Keratinocyte (primary cell): ENCODE measurements at regions not wholly inside any gene's neighbourhood (a gene's known extent, or its start where the extent isn't known, plus 50 kb on each side); places are given as distances from the start of the nearest gene placed in this dataset.

Experiments
- DNase-seq: peaks from one replicate; pipeline ENCODE4 v3.0.0-alpha.2; 2011; ENCODE audit warnings: low read depth, missing footprints, low spot score
- FAIRE-seq: peaks from 2 replicates; lab custom pipeline; 2011; peaks lifted over from hg19 to GRCh38; lab: Jason Lieb, UNC
- H2AFZ ChIP-seq: 2 replicates; pipeline ENCODE4 v1.6.0; 2012; ENCODE audit warnings: low read length, control low read depth, inconsistent platforms; ENCODE audit not compliant: control insufficient read depth
- H3K27ac ChIP-seq: 2 replicates; pipeline ENCODE4 v1.5.1; 2011; ENCODE audit warnings: low read length; ENCODE audit not compliant: control insufficient read depth, insufficient read depth
- H3K27me3 ChIP-seq: 3 replicates; pipeline ENCODE4 v1.6.0; 2011; ENCODE audit warnings: low read length; ENCODE audit not compliant: control insufficient read depth, insufficient read depth; ENCODE audit errors: extremely low read depth
- H3K36me3 ChIP-seq, 2 experiments: 2 replicates in 1 of 2; 3 replicates in 1 of 2; pipeline ENCODE4 v1.5.1; 2011; ENCODE audit warnings: low read length in 2 of 2, mild to moderate bottlenecking in 1 of 2; ENCODE audit not compliant: control insufficient read depth in 2 of 2, insufficient read depth in 2 of 2; ENCODE audit errors: extremely low read depth in 1 of 2
- H3K4me1 ChIP-seq: 3 replicates; pipeline ENCODE4 v1.5.1; 2011; ENCODE audit warnings: low read length; ENCODE audit not compliant: control insufficient read depth, insufficient read depth; ENCODE audit errors: extremely low read depth
- H3K4me2 ChIP-seq: 3 replicates; pipeline ENCODE4 v1.6.0; 2011; ENCODE audit warnings: low read depth, low read length; ENCODE audit not compliant: control insufficient read depth, insufficient read depth; ENCODE audit errors: extremely low read depth
- H3K4me3 ChIP-seq, 3 experiments: fragments of 200-600 bp in 1 of 3; sonication (generic) in 1 of 3; 2 replicates in 2 of 3; 3 replicates in 1 of 3; pipeline ENCODE4 v1.5.1; 2011 to 2016; ENCODE audit warnings: low read length in 3 of 3, mild to moderate bottlenecking in 3 of 3, control low read depth in 2 of 3, inconsistent platforms in 1 of 3, low read depth in 1 of 3, mixed read lengths in 1 of 3, mixed run types in 1 of 3, moderate library complexity in 1 of 3; ENCODE audit not compliant: control insufficient read depth in 2 of 3, insufficient read depth in 2 of 3; ENCODE audit errors: extremely low read depth in 1 of 3
- H3K79me2 ChIP-seq: 2 replicates; pipeline ENCODE4 v1.6.0; 2012; ENCODE audit warnings: low read length; ENCODE audit not compliant: control insufficient read depth, insufficient read depth
- H3K9ac ChIP-seq: 3 replicates; pipeline ENCODE4 v1.6.0; 2011; ENCODE audit warnings: low read length; ENCODE audit not compliant: control insufficient read depth, insufficient read depth; ENCODE audit errors: extremely low read depth
- H3K9me1 ChIP-seq: 3 replicates; pipeline ENCODE4 v1.6.0; 2011; ENCODE audit warnings: low read length; ENCODE audit not compliant: control insufficient read depth, insufficient read depth; ENCODE audit errors: extremely low read depth
- H3K9me3 ChIP-seq: 2 replicates; pipeline ENCODE4 v1.5.1; 2012; ENCODE audit warnings: low read depth, low read length; ENCODE audit not compliant: control insufficient read depth
- H4K20me1 ChIP-seq: 3 replicates; pipeline ENCODE4 v1.6.0; 2011; ENCODE audit warnings: low read length; ENCODE audit not compliant: control insufficient read depth, insufficient read depth; ENCODE audit errors: extremely low read depth
- EZH2 ChIP-seq: IDR thresholded peaks from one replicate; pipeline ENCODE4 v1.6.1; 2012; ENCODE audit warnings: inconsistent platforms, mild to moderate bottlenecking, low read length, moderate library complexity
- dilution Hi-C: fragments of 300-500 bp; cut with MboI; formaldehyde crosslinking; loops from one replicate; pipeline ENCODE4 v1.7.0; 2020; ENCODE audit warnings: low sequenced_read_pairs; ENCODE audit not compliant: extremely low pct_ligation_motif_present
- TF ChIP-seq, protein P1 (sequence below), 3 experiments: IDR thresholded peaks in 1 of 3; conservative IDR thresholded peaks in 1 of 3; optimal IDR thresholded peaks in 1 of 3; 2 replicates in 2 of 3; 3 replicates in 1 of 3; pipeline versions ENCODE3 to v1.5.1; 2011; ENCODE audit warnings: low read length in 3 of 3, mild to moderate bottlenecking in 3 of 3, moderate library complexity in 2 of 3, control low read depth in 1 of 3, inconsistent platforms in 1 of 3; ENCODE audit not compliant: insufficient read depth in 2 of 3; ENCODE audit errors: extremely low read depth in 1 of 3

GRCh38 chr4:33272722-33273121 is 2552.6 kb downstream of the PCDH7 start:
- H3K9me1 ChIP-seq: no peaks in the 10 kb centered on the region
- H3K4me3 ChIP-seq: no peak overlapping the region
- DNase-seq (no peak), FAIRE-seq (no peak)
- H3K4me2 ChIP-seq: no peak overlapping the region
- no peak for TF ChIP-seq EZH2
- TF ChIP-seq, protein P1, sequence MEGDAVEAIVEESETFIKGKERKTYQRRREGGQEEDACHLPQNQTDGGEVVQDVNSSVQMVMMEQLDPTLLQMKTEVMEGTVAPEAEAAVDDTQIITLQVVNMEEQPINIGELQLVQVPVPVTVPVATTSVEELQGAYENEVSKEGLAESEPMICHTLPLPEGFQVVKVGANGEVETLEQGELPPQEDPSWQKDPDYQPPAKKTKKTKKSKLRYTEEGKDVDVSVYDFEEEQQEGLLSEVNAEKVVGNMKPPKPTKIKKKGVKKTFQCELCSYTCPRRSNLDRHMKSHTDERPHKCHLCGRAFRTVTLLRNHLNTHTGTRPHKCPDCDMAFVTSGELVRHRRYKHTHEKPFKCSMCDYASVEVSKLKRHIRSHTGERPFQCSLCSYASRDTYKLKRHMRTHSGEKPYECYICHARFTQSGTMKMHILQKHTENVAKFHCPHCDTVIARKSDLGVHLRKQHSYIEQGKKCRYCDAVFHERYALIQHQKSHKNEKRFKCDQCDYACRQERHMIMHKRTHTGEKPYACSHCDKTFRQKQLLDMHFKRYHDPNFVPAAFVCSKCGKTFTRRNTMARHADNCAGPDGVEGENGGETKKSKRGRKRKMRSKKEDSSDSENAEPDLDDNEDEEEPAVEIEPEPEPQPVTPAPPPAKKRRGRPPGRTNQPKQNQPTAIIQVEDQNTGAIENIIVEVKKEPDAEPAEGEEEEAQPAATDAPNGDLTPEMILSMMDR (optimal IDR thresholded peaks at IDR 0.05 in 1 of 3, IDR thresholded peaks at IDR 0.05 in 1 of 3, conservative IDR thresholded peaks at IDR 0.05 in 1 of 3; ENCODE audit: extremely low read depth in 1 of 3, insufficient read depth in 2 of 3, low read length in 3 of 3): no peak
- no peaks in the 10 kb centered on the region for H3K36me3 ChIP-seq
- H2AFZ ChIP-seq: no peak overlapping the region
- H3K9me3 ChIP-seq: no peaks in the 10 kb centered on the region
- dilution Hi-C loops: no loop called here
- no peaks in the 10 kb centered on the region for H4K20me1 ChIP-seq
- H3K27me3 ChIP-seq: no peaks in the 10 kb centered on the region
- no peak overlapping the region for H3K27ac ChIP-seq
- H3K79me2 ChIP-seq: no peaks in the 10 kb centered on the region
- no peaks in the 10 kb centered on the region for H3K4me1 ChIP-seq
- no peak overlapping the region for H3K9ac ChIP-seq

GRCh38 chr4:33283818-33284217 is 2563.6 kb downstream of the PCDH7 start:
- Histone ChIP-seq H3K9me1 (no peaks in the 10 kb centered on the region), H3K9me3 (peaks cover 4% of the 10 kb centered on the region), H3K4me2 (no peak overlapping the region), H4K20me1 (no peaks in the 10 kb centered on the region), H3K27ac (no peak overlapping the region), H3K4me3 (no peak overlapping the region), H3K79me2 (no peaks in the 10 kb centered on the region), H3K9ac (no peak overlapping the region), H3K36me3 (no peaks in the 10 kb centered on the region), H3K4me1 (no peaks in the 10 kb centered on the region), H3K27me3 (no peaks in the 10 kb centered on the region), H2AFZ (no peak overlapping the region)
- FAIRE-seq (no peak), DNase-seq (no peak)
- dilution Hi-C loops: no loop called here
- TF ChIP-seq, protein P1 (optimal IDR thresholded peaks at IDR 0.05 in 1 of 3, IDR thresholded peaks at IDR 0.05 in 1 of 3, conservative IDR thresholded peaks at IDR 0.05 in 1 of 3; ENCODE audit: extremely low read depth in 1 of 3, insufficient read depth in 2 of 3, low read length in 3 of 3): no peak
- TF ChIP-seq EZH2: no peak
